Naive thymus-derived CD8-positive, alpha-beta T cell (primary cell): ENCODE measurements at regions not wholly inside any gene's neighbourhood (a gene's known extent, or its start where the extent isn't known, plus 50 kb on each side); places are given as distances from the start of the nearest gene placed in this dataset.
"Not testable (repeated sequence)": the region's sequence is repeated elsewhere in the genome, so short reads cannot be mapped to it uniquely, and the experiment has no call there.

Experiments used
- ATAC-seq, 2 donors: fragments of 150-1000 bp; cut with Tn5 transposase in 1 of 2; sonication (Bioruptor Pico), chemical (Tn5 transposase) in 1 of 2; 1 replicate in 1 of 2; 2 replicates in 1 of 2; pipeline ENCODE4 v1.10.0; 2021; ENCODE audit warnings: mild to moderate bottlenecking in 2 of 2, moderate library complexity in 2 of 2
- POLR2A ChIA-PET: fragments of 350-600 bp; sonication (Branson Sonifier 250); formaldehyde crosslinking; loops from one replicate; lab custom pipeline; 2021; ENCODE audit warnings: antibody characterized with exemption; lab: Charles Lee
- DNase-seq, 10 donors: peaks; one replicate each; pipeline versions ENCODE4 v3.0.0 to v3.0.0-alpha.2; 2020 to 2022
- H3K27ac Mint-ChIP-seq, 10 donors: one replicate each; pipeline ENCODE4 v1.8.0; 2020 to 2022; ENCODE audit warnings: mild to moderate bottlenecking in 10 of 10, mixed read lengths in 10 of 10, moderate library complexity in 4 of 10, inconsistent platforms in 1 of 10
- H3K27me3 Mint-ChIP-seq, 5 donors: one replicate each; pipeline ENCODE4 v1.8.0; 2021 to 2022; ENCODE audit warnings: mixed read lengths in 5 of 5
- H3K36me3 Mint-ChIP-seq, 3 donors: one replicate each; pipeline ENCODE4 v1.8.0; 2020 to 2022; ENCODE audit warnings: mixed read lengths in 3 of 3, mild to moderate bottlenecking in 2 of 3, inconsistent platforms in 1 of 3
- H3K4me1 Mint-ChIP-seq, 4 donors: one replicate each; pipeline ENCODE4 v1.8.0; 2021 to 2022; ENCODE audit warnings: mixed read lengths in 4 of 4
- H3K4me3 Mint-ChIP-seq, 10 donors: one replicate each; pipeline ENCODE4 v1.8.0; 2020 to 2022; ENCODE audit warnings: mild to moderate bottlenecking in 10 of 10, mixed read lengths in 10 of 10, moderate library complexity in 6 of 10, inconsistent platforms in 1 of 10
- H3K9me3 Mint-ChIP-seq, 9 donors: one replicate each; pipeline ENCODE4 v1.8.0; 2020 to 2022; ENCODE audit warnings: mixed read lengths in 9 of 9, mild to moderate bottlenecking in 3 of 9, inconsistent platforms in 1 of 9, moderate library complexity in 1 of 9

GRCh38 chr13:59435024-59435423 lies 728.7 kb downstream of the DIAPH3 start:
- ATAC-seq = no peak
- Mint-ChIP-seq H3K36me3 (peaks cover 0 to 37% (median 10%) of the 10 kb centered on the region in 3 donors), H3K27me3 (peaks cover 2 to 17% (median 8%) of the 10 kb centered on the region in 5 donors), H3K27ac (no peak overlapping the region), H3K9me3 (peaks cover 8 to 62% (median 37%) of the 10 kb centered on the region in 9 donors), H3K4me3 (no peak overlapping the region), H3K4me1 (peaks cover 0 to 4% (median 0%) of the 10 kb centered on the region in 4 donors)
- DNase-seq = no peak
- POLR2A ChIA-PET = no interaction called here

GRCh38 chr13:59437544-59438301 lies 726.0 kb downstream of the DIAPH3 start:
- H3K4me3 Mint-ChIP-seq = no peak overlapping the region
- H3K27ac Mint-ChIP-seq = no peak overlapping the region
- POLR2A ChIA-PET = no interaction called here
- peaks cover 0 to 13% (median 7%) of the 10 kb centered on the region in 4 donors for H3K4me1 Mint-ChIP-seq
- ATAC-seq (no peak), DNase-seq (no peak)
- peaks cover 5 to 23% (median 14%) of the 10 kb centered on the region in 5 donors for H3K27me3 Mint-ChIP-seq
- H3K9me3 Mint-ChIP-seq = peaks cover 2 to 39% (median 26%) of the 10 kb centered on the region in 9 donors
- H3K36me3 Mint-ChIP-seq = peaks cover 0 to 34% (median 9%) of the 10 kb centered on the region in 3 donors

- no peak overlapping the region for H3K27ac Mint-ChIP-seq
- H3K36me3 Mint-ChIP-seq = peaks cover 0 to 14% (median 3%) of the 10 kb centered on the region in 3 donors
- peaks cover 0 to 13% (median 7%) of the 10 kb centered on the region in 4 donors for H3K4me1 Mint-ChIP-seq
- peaks cover 7 to 19% (median 14%) of the 10 kb centered on the region in 5 donors for H3K27me3 Mint-ChIP-seq
- ATAC-seq (no peak), DNase-seq (no peak)
- H3K9me3 Mint-ChIP-seq = peaks cover 0 to 17% (median 6%) of the 10 kb centered on the region in 9 donors
- no peak overlapping the region for H3K4me3 Mint-ChIP-seq
- POLR2A ChIA-PET = no interaction called here
These were observed 723.8 kb downstream of the DIAPH3 start for GRCh38 chr13:59439776-59440428.

- peak overlapping the region in 9 of 10 donors; percentile 16 to 88 (median 79) for H3K4me3 Mint-ChIP-seq
- peak in 1 of 10 donors; percentile 6 for DNase-seq
- H3K4me1 Mint-ChIP-seq = peaks cover 0 to 13% (median 7%) of the 10 kb centered on the region in 4 donors
- peaks cover 0 to 10% (median 3%) of the 10 kb centered on the region in 9 donors for H3K9me3 Mint-ChIP-seq
- H3K36me3 Mint-ChIP-seq = not testable (repeated sequence)
- POLR2A ChIA-PET = interaction anchor here (1.0 kb wide), 1 partner anchor 49 kb away, joined by 3 read pairs; no protein-coding TSS in a partner anchor
- peaks cover 6 to 19% (median 14%) of the 10 kb centered on the region in 5 donors for H3K27me3 Mint-ChIP-seq
- H3K27ac Mint-ChIP-seq = peak overlapping the region in 6 of 10 donors; percentile 11 to 85 (median 70)
- peak; percentile 55 to 77 for ATAC-seq
These were observed 722.7 kb downstream of the DIAPH3 start for GRCh38 chr13:59441068-59441467.

GRCh38 chr13:59441596-59442280 lies 722.0 kb downstream of the DIAPH3 start:
- H3K4me1 Mint-ChIP-seq = peaks cover 0 to 13% (median 5%) of the 10 kb centered on the region in 4 donors
- POLR2A ChIA-PET = no interaction called here
- peak overlapping the region in 3 of 10 donors; percentile 69 to 85 (median 72) for H3K27ac Mint-ChIP-seq
- H3K36me3 Mint-ChIP-seq = no peaks in the 10 kb centered on the region
- H3K27me3 Mint-ChIP-seq = peaks cover 6 to 19% (median 9%) of the 10 kb centered on the region in 5 donors
- DNase-seq (no peak), ATAC-seq (peak in 1 of 2 donors; percentile 30)
- H3K4me3 Mint-ChIP-seq = peak overlapping the region in 7 of 10 donors; percentile 19 to 88 (median 83)
- peaks cover 0 to 4% (median 0%) of the 10 kb centered on the region in 9 donors for H3K9me3 Mint-ChIP-seq

- Mint-ChIP-seq H3K36me3 (no peaks in the 10 kb centered on the region), H3K4me3 (no peak overlapping the region), H3K4me1 (peaks cover 0 to 13% (median 5%) of the 10 kb centered on the region in 4 donors), H3K27ac (no peak overlapping the region), H3K9me3 (peaks cover 0 to 3% (median 0%) of the 10 kb centered on the region in 9 donors), H3K27me3 (peaks cover 6 to 19% (median 9%) of the 10 kb centered on the region in 5 donors)
- POLR2A ChIA-PET = no interaction called here
- ATAC-seq (no peak), DNase-seq (no peak)
These were observed 721.3 kb downstream of the DIAPH3 start for GRCh38 chr13:59442461-59442860.

GRCh38 chr13:59442944-59443486 lies 720.7 kb downstream of the DIAPH3 start:
- H3K4me1 Mint-ChIP-seq = peaks cover 0 to 13% (median 5%) of the 10 kb centered on the region in 4 donors
- DNase-seq (no peak), ATAC-seq (no peak)
- no peaks in the 10 kb centered on the region for H3K36me3 Mint-ChIP-seq
- peaks cover 6 to 19% (median 9%) of the 10 kb centered on the region in 5 donors for H3K27me3 Mint-ChIP-seq
- H3K9me3 Mint-ChIP-seq = peaks cover 0 to 3% (median 0%) of the 10 kb centered on the region in 9 donors
- H3K27ac Mint-ChIP-seq = no peak overlapping the region
- POLR2A ChIA-PET = no interaction called here
- H3K4me3 Mint-ChIP-seq = no peak overlapping the region

- POLR2A ChIA-PET = no interaction called here
- no peaks in the 10 kb centered on the region for H3K36me3 Mint-ChIP-seq
- H3K9me3 Mint-ChIP-seq = peaks cover 0 to under 1% (median 0%) of the 10 kb centered on the region in 9 donors
- DNase-seq (no peak), ATAC-seq (no peak)
- peaks cover 6 to 12% (median 7%) of the 10 kb centered on the region in 5 donors for H3K27me3 Mint-ChIP-seq
- H3K27ac Mint-ChIP-seq = no peak overlapping the region
- H3K4me1 Mint-ChIP-seq = peaks cover 0 to 13% (median 5%) of the 10 kb centered on the region in 4 donors
- no peak overlapping the region for H3K4me3 Mint-ChIP-seq
These were observed 719.4 kb downstream of the DIAPH3 start for GRCh38 chr13:59444210-59444857.

GRCh38 chr13:59445812-59446211 lies 717.9 kb downstream of the DIAPH3 start:
- DNase-seq = no peak
- Mint-ChIP-seq H3K36me3 (no peaks in the 10 kb centered on the region), H3K9me3 (no peaks in the 10 kb centered on the region), H3K4me1 (peaks cover 0 to 12% (median 5%) of the 10 kb centered on the region in 4 donors), H3K4me3 (no peak overlapping the region), H3K27me3 (peaks cover 6 to 13% (median 8%) of the 10 kb centered on the region in 5 donors), H3K27ac (no peak overlapping the region)
- no peak for ATAC-seq
- POLR2A ChIA-PET = no interaction called here

GRCh38 chr13:59446391-59446790 lies 717.3 kb downstream of the DIAPH3 start:
- DNase-seq (no peak), ATAC-seq (no peak)
- H3K36me3 Mint-ChIP-seq = no peaks in the 10 kb centered on the region
- H3K27me3 Mint-ChIP-seq = peaks cover 2 to 9% (median 3%) of the 10 kb centered on the region in 5 donors
- POLR2A ChIA-PET = no interaction called here
- H3K4me3 Mint-ChIP-seq = no peak overlapping the region
- peaks cover 0 to 7% (median under 1%) of the 10 kb centered on the region in 4 donors for H3K4me1 Mint-ChIP-seq
- no peak overlapping the region for H3K27ac Mint-ChIP-seq
- no peaks in the 10 kb centered on the region for H3K9me3 Mint-ChIP-seq

- no peaks in the 10 kb centered on the region for H3K9me3 Mint-ChIP-seq
- POLR2A ChIA-PET = interaction anchor here (1.0 kb wide), 1 partner anchor 11 kb away, joined by 3 read pairs; no protein-coding TSS in a partner anchor
- H3K27ac Mint-ChIP-seq = no peak overlapping the region
- DNase-seq = no peak
- H3K4me3 Mint-ChIP-seq = no peak overlapping the region
- no peak for ATAC-seq
- no peaks in the 10 kb centered on the region for H3K36me3 Mint-ChIP-seq
- H3K27me3 Mint-ChIP-seq = peaks cover 0 to 6% (median 4%) of the 10 kb centered on the region in 5 donors
- H3K4me1 Mint-ChIP-seq = peaks cover 0 to 2% (median 0%) of the 10 kb centered on the region in 4 donors
These were observed 716.7 kb downstream of the DIAPH3 start for GRCh38 chr13:59447031-59447430.
